HCT116 (cell line): ENCODE measurements at regions not wholly inside any gene's neighbourhood (a gene's known extent, or its start where the extent isn't known, plus 50 kb on each side); places are given as distances from the start of the nearest gene placed in this dataset.

Experiments used
- ATAC-seq: fragments of 200-7000 bp; cut with Tn5 transposase; 2 replicates; pipeline ENCODE4 v1.9.1; 2020; ENCODE audit warnings: mild to moderate bottlenecking, moderate library complexity
- BruUV-seq: library from RNA; stranded (reverse); fragments of 400-500 nt; replicated peaks from 2 replicates; lab custom pipeline; 2021; lab: Mats Ljungman, UMichigan
- CTCF ChIA-PET: fragments of 300-600 bp; sonication (Branson Sonifier 250); formaldehyde crosslinking; loops from one replicate; lab custom pipeline; 2021; ENCODE audit warnings: antibody characterized with exemption; lab: Charles Lee
- POLR2A ChIA-PET: fragments of 300-600, 350-600 bp; sonication (Branson Sonifier 250); formaldehyde crosslinking; loops from one replicate; lab custom pipeline; 2021; ENCODE audit warnings: antibody characterized with exemption; lab: Charles Lee
- RAD21 ChIA-PET, 2 experiments: fragments of 300-600 bp; sonication (Branson Sonifier 250); formaldehyde crosslinking; loops; one replicate each; lab custom pipeline; 2023; ENCODE audit warnings: low total read pairs in 2 of 2; ENCODE audit not compliant: uncharacterized antibody in 2 of 2, unreplicated experiment in 2 of 2, low non-redundant PET in 1 of 2; lab: Charles Lee
- DNase-seq: peaks from one replicate; pipeline ENCODE4 v3.0.0-alpha.2; 2010; ENCODE audit warnings: low read depth, low spot score
- H2AFZ ChIP-seq: fragments of 200-600 bp; shearing (Covaris generic), sonication (generic); 2 replicates; pipeline ENCODE4 v1.6.1; 2017; ENCODE audit warnings: low read depth, mixed run types, mixed read lengths, antibody characterized with exemption, low read length; ENCODE audit not compliant: poor library complexity, severe bottlenecking
- H3K27ac ChIP-seq: 2 replicates; pipeline ENCODE4 v1.5.1; 2012; ENCODE audit warnings: low read depth, low read length
- H3K27me3 ChIP-seq: fragments of 200-600 bp; sonication (generic); 2 replicates; pipeline ENCODE4 v1.6.1; 2016; ENCODE audit warnings: mixed run types, low read length, mixed read lengths; ENCODE audit not compliant: insufficient read depth
- H3K36me3 ChIP-seq, 2 experiments: fragments of 200-500 bp in 1 of 2; fragments of 200-600 bp in 1 of 2; sonication (Bioruptor generic) in 1 of 2; sonication (generic) in 1 of 2; 2 replicates each; pipeline versions ENCODE4 v1.5.1 to v1.6.1; 2014 to 2016; ENCODE audit warnings: low read length in 2 of 2, inconsistent platforms in 1 of 2, mixed read lengths in 1 of 2, mixed run types in 1 of 2; ENCODE audit not compliant: insufficient read depth in 2 of 2, control insufficient read depth in 1 of 2
- H3K4me1 ChIP-seq, 2 experiments: fragments of 200-600 bp in 1 of 2; sonication (generic) in 1 of 2; 2 replicates each; pipeline versions ENCODE4 v1.5.1 to v1.6.1; 2012 to 2017; ENCODE audit warnings: low read length in 2 of 2, inconsistent platforms in 1 of 2, mild to moderate bottlenecking in 1 of 2, mixed read lengths in 1 of 2, mixed run types in 1 of 2, moderate library complexity in 1 of 2; ENCODE audit not compliant: insufficient read depth in 2 of 2, control insufficient read depth in 1 of 2
- H3K4me2 ChIP-seq: fragments of 200-600 bp; sonication (generic); 2 replicates; pipeline ENCODE4 v1.6.1; 2017; ENCODE audit warnings: mixed run types, low read length, mixed read lengths
- H3K4me3 ChIP-seq, 2 experiments: fragments of 200-600 bp in 1 of 2; sonication (generic) in 1 of 2; replicated peaks in 1 of 2; 2 replicates each; pipeline ENCODE4 v1.5.1; 2011 to 2016; ENCODE audit warnings: low read length in 2 of 2, control low read depth in 1 of 2, low read depth in 1 of 2, mild to moderate bottlenecking in 1 of 2, mixed read lengths in 1 of 2, mixed run types in 1 of 2
- H3K79me2 ChIP-seq: fragments of 200-600 bp; sonication (generic); 2 replicates; pipeline ENCODE4 v1.6.1; 2017; ENCODE audit warnings: mild to moderate bottlenecking, mixed run types, low read length, moderate library complexity, mixed read lengths; ENCODE audit not compliant: insufficient read depth
- H3K9ac ChIP-seq: fragments of 200-600 bp; sonication (generic); 2 replicates; pipeline ENCODE4 v1.6.1; 2016; ENCODE audit warnings: low read length, mixed read lengths
- H3K9me2 ChIP-seq: fragments of 200-600 bp; sonication (generic), shearing (Covaris generic); 2 replicates; pipeline ENCODE4 v1.6.1; 2017; ENCODE audit warnings: mixed run types, mild to moderate bottlenecking, moderate library complexity; ENCODE audit not compliant: insufficient read depth
- H3K9me3 ChIP-seq, 2 experiments: fragments of 200-500 bp in 1 of 2; fragments of 200-600 bp in 1 of 2; sonication (Bioruptor generic) in 1 of 2; sonication (generic) in 1 of 2; 2 replicates each; pipeline ENCODE4 v1.6.1; 2014 to 2017; ENCODE audit warnings: low read length in 2 of 2, mixed read lengths in 2 of 2, inconsistent platforms in 1 of 2, low read depth in 1 of 2, mild to moderate bottlenecking in 1 of 2, mixed run types in 1 of 2, moderate library complexity in 1 of 2; ENCODE audit not compliant: control insufficient read depth in 1 of 2, insufficient read depth in 1 of 2
- H4K20me1 ChIP-seq: fragments of 200-600 bp; sonication (generic), shearing (Covaris generic); 2 replicates; pipeline ENCODE4 v1.6.1; 2017; ENCODE audit warnings: mixed run types, mild to moderate bottlenecking, moderate library complexity; ENCODE audit not compliant: insufficient read depth
- CBX3 ChIP-seq: IDR thresholded peaks from 2 replicates; pipeline ENCODE4 v1.6.1; 2012; ENCODE audit warnings: low read depth
- CEBPB ChIP-seq: IDR thresholded peaks from 2 replicates; pipeline ENCODE4 v1.6.1; 2012; ENCODE audit warnings: low read depth
- EZH2 ChIP-seq: fragments of 200-600 bp; sonication (generic); IDR thresholded peaks from 2 replicates; pipeline ENCODE4 v1.6.1; 2017; ENCODE audit warnings: antibody characterized with exemption, mixed run types
- EZH2phosphoT487 ChIP-seq: fragments of 200-600 bp; IDR thresholded peaks from 2 replicates; pipeline ENCODE4 v1.6.1; 2018; ENCODE audit warnings: antibody characterized with exemption, borderline replicate concordance
- FOSL1 ChIP-seq: IDR thresholded peaks from 2 replicates; pipeline ENCODE4 v1.6.1; 2012; ENCODE audit warnings: low read depth
- JUND ChIP-seq: IDR thresholded peaks from 2 replicates; pipeline ENCODE4 v1.6.1; 2012
- POLR2AphosphoS5 ChIP-seq: IDR thresholded peaks from 2 replicates; pipeline ENCODE4 v1.6.1; 2011; ENCODE audit warnings: mild to moderate bottlenecking, low read depth, low read length, moderate library complexity
- RAD21 ChIP-seq: IDR thresholded peaks from 2 replicates; pipeline ENCODE4 v1.6.1; 2012; ENCODE audit warnings: low read depth, mild to moderate bottlenecking
- SRF ChIP-seq: IDR thresholded peaks from 2 replicates; pipeline ENCODE4 v1.6.1; 2012; ENCODE audit warnings: low read depth
- TCF7L2 ChIP-seq: IDR thresholded peaks from 2 replicates; pipeline ENCODE4 v1.7.0; 2011; ENCODE audit warnings: borderline replicate concordance, inconsistent platforms; ENCODE audit not compliant: insufficient read depth, insufficient read length; ENCODE audit errors: extremely low read depth
- ZNF274 ChIP-seq: fragments of 200-500 bp; sonication (Bioruptor generic); IDR thresholded peaks from 2 replicates; pipeline ENCODE4 v1.6.1; 2014; ENCODE audit warnings: mild to moderate bottlenecking, low read depth, low read length, inconsistent platforms
- intact Hi-C: fragments of 100-400 bp; cut with micrococcal nuclease; formaldehyde crosslinking; loops from 2 replicates; pipeline ENCODE4 v1.10.0; 2022
- TF ChIP-seq, protein P1 (sequence below), 3 experiments: fragments of 200-600 bp in 1 of 3; sonication (generic) in 1 of 3; IDR thresholded peaks in 2 of 3; conservative IDR thresholded peaks in 1 of 3; 2 replicates each; pipeline ENCODE4 v1.5.1; 2012 to 2017; ENCODE audit warnings: low read depth in 2 of 3, low read length in 2 of 3, antibody characterized with exemption in 1 of 3, borderline replicate concordance in 1 of 3, control low read depth in 1 of 3, mild to moderate bottlenecking in 1 of 3, mixed read lengths in 1 of 3, mixed run types in 1 of 3, moderate library complexity in 1 of 3; ENCODE audit not compliant: insufficient read depth in 1 of 3
- TF ChIP-seq, protein P2 (sequence below): IDR thresholded peaks from 2 replicates; pipeline ENCODE4 v1.6.1; 2012
- TF ChIP-seq, protein P3 (sequence below): IDR thresholded peaks from 2 replicates; pipeline ENCODE4 v1.6.1; 2012

DNA sequence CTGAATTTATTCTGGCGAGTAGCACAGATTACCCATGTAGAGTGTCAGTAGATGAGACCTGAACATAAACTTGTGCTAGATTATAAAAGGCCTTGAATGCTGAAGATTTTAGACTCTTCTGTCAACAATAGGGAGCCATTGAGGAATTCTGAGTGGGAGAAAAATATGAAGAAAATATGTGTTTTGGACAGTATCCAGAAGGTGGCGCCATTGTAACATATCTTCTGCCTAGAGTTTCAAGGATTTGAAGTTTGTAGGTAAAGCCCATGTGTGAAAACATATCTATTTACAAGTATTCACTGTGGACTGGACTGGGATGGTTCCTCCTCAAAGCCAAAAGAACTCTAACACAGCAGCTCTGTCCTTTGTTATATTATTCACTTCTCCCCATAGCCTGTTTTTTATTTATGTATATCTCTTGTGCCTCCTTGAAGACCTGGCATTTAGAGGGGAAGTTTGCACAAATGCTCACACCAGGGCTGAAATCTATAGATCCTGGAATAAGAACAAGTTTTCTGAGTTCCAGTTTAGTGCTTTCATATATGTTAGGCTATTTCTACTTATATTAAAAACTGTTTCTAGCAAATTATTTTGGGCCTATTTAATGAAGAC, 124.9 kb downstream of the RDH14 start:
- ATAC-seq (peak; percentile 76), DNase-seq (peak; percentile 52)
- POLR2A ChIA-PET = no interaction called here
- Histone ChIP-seq H3K27ac (no peak overlapping the region), H3K9ac (no peak overlapping the region), H3K9me2 (no peaks in the 10 kb centered on the region), H3K79me2 (no peaks in the 10 kb centered on the region), H2AFZ (no peak overlapping the region), H3K9me3 (no peaks in the 10 kb centered on the region), H3K4me1 (no peaks in the 10 kb centered on the region), H4K20me1 (no peaks in the 10 kb centered on the region), H3K36me3 (no peaks in the 10 kb centered on the region), H3K4me3 (no peak overlapping the region), H3K27me3 (peaks cover 30% of the 10 kb centered on the region; the same call in 1 of the 2 replicates), H3K4me2 (no peak overlapping the region)
- intact Hi-C loops = loop anchor here (2.0 to 5.0 kb wide), 2 partner anchors 927 to 1427 kb away; no protein-coding TSS in a partner anchor
- CTCF ChIA-PET = no interaction called here
- RAD21 ChIA-PET = no interaction called here
- TF ChIP-seq, protein P1, sequence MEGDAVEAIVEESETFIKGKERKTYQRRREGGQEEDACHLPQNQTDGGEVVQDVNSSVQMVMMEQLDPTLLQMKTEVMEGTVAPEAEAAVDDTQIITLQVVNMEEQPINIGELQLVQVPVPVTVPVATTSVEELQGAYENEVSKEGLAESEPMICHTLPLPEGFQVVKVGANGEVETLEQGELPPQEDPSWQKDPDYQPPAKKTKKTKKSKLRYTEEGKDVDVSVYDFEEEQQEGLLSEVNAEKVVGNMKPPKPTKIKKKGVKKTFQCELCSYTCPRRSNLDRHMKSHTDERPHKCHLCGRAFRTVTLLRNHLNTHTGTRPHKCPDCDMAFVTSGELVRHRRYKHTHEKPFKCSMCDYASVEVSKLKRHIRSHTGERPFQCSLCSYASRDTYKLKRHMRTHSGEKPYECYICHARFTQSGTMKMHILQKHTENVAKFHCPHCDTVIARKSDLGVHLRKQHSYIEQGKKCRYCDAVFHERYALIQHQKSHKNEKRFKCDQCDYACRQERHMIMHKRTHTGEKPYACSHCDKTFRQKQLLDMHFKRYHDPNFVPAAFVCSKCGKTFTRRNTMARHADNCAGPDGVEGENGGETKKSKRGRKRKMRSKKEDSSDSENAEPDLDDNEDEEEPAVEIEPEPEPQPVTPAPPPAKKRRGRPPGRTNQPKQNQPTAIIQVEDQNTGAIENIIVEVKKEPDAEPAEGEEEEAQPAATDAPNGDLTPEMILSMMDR (IDR thresholded peaks at IDR 0.05 in 2 of 3, conservative IDR thresholded peaks at IDR 0.05 in 1 of 3; ENCODE audit: borderline replicate concordance in 1 of 3, insufficient read depth in 1 of 3, low read depth in 2 of 3, low read length in 2 of 3) = peak; percentile 38 to 71 (median 54); a peak in 5 of 6 replicates
- TF ChIP-seq, protein P2, sequence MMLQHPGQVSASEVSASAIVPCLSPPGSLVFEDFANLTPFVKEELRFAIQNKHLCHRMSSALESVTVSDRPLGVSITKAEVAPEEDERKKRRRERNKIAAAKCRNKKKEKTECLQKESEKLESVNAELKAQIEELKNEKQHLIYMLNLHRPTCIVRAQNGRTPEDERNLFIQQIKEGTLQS = no peak
- TF ChIP-seq, protein P3, sequence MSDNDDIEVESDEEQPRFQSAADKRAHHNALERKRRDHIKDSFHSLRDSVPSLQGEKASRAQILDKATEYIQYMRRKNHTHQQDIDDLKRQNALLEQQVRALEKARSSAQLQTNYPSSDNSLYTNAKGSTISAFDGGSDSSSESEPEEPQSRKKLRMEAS = no peak
- no peak for TF ChIP-seq EZH2
- TF ChIP-seq RAD21 = peak; percentile 77
- BruUV-seq = no TSS peak

- Histone ChIP-seq H2AFZ (no peak overlapping the region), H3K79me2 (no peaks in the 10 kb centered on the region), H4K20me1 (no peaks in the 10 kb centered on the region), H3K27me3 (peaks cover 20% of the 10 kb centered on the region; the same call in 1 of the 2 replicates), H3K27ac (no peak overlapping the region), H3K4me2 (no peak overlapping the region), H3K9me3 (no peaks in the 10 kb centered on the region), H3K4me3 (no peak overlapping the region), H3K9me2 (no peaks in the 10 kb centered on the region), H3K9ac (no peak overlapping the region), H3K4me1 (no peaks in the 10 kb centered on the region), H3K36me3 (no peaks in the 10 kb centered on the region)
- ChIA-PET CTCF (no interaction called here), POLR2A (no interaction called here), RAD21 (no interaction called here)
- no peak for ATAC-seq
- DNase-seq = no peak
- no TSS peak for BruUV-seq
- intact Hi-C loops = loop anchor here (2.0 kb wide), 1 partner anchor 929 kb away; no protein-coding TSS in a partner anchor
- TF ChIP-seq, protein P1 (IDR thresholded peaks at IDR 0.05 in 2 of 3, conservative IDR thresholded peaks at IDR 0.05 in 1 of 3; ENCODE audit: borderline replicate concordance in 1 of 3, insufficient read depth in 1 of 3, low read depth in 2 of 3, low read length in 2 of 3) = no peak
- TF ChIP-seq, protein P3 = no peak
- no peak for TF ChIP-seq EZH2phosphoT487
- no peak for TF ChIP-seq FOSL1
- TF ChIP-seq CEBPB = no peak
- no peak for TF ChIP-seq POLR2AphosphoS5
- TF ChIP-seq SRF = no peak
- no peak for TF ChIP-seq TCF7L2
- no peak for TF ChIP-seq CBX3
- no peak for TF ChIP-seq ZNF274
- TF ChIP-seq EZH2 = no peak
- no peak for TF ChIP-seq JUND
These were observed 126.6 kb downstream of the RDH14 start for GRCh38 chr2:18433872-18434271.
